ENCODE measurements at regions not wholly inside any gene's neighbourhood (a gene's known extent, or its start where the extent isn't known, plus 50 kb on each side); places are given as distances from the start of the nearest gene placed in this dataset.

- Histone ChIP-seq H3K36me3 (ENCODE audit: insufficient read depth, insufficient read length, low read length) (no peaks in the 10 kb centered on the region), H3K4me3 (ENCODE audit: insufficient read length, low read depth) (no peak overlapping the region), H3K4me1 (ENCODE audit: insufficient read depth, insufficient read length) (no peaks in the 10 kb centered on the region), H3K9ac (ENCODE audit: insufficient read length, low read depth) (no peak overlapping the region), H3K9me3 (ENCODE audit: insufficient read depth, low read length) (no peaks in the 10 kb centered on the region; the same call in 1 of the 2 replicates), H3K27me3 (ENCODE audit: insufficient read depth, insufficient read length) (no peaks in the 10 kb centered on the region)
- TF ChIP-seq ZNF274 (IDR thresholded peaks at IDR 0.05; ENCODE audit: low read depth, low read length) (no peak), SUZ12 (IDR thresholded peaks at IDR 0.05; ENCODE audit: extremely low read depth, insufficient read depth, insufficient read length) (no peak), YY1 (IDR thresholded peaks at IDR 0.05; ENCODE audit: insufficient read depth, insufficient read length) (no peak)
- DNase-seq (ENCODE audit: low read depth, low spot score) = no peak
Observed at GRCh38 chr13:64377606-64378005, 2852.5 kb downstream of the PCDH9 start.

- no peak for DNase-seq (ENCODE audit: low read depth, low spot score)
- Histone ChIP-seq H3K4me3 (ENCODE audit: insufficient read length, low read depth) (no peak overlapping the region), H3K4me1 (ENCODE audit: insufficient read depth, insufficient read length) (no peaks in the 10 kb centered on the region), H3K36me3 (ENCODE audit: insufficient read depth, insufficient read length, low read length) (no peaks in the 10 kb centered on the region), H3K27me3 (ENCODE audit: insufficient read depth, insufficient read length) (no peaks in the 10 kb centered on the region), H3K9ac (ENCODE audit: insufficient read length, low read depth) (no peak overlapping the region), H3K9me3 (ENCODE audit: insufficient read depth, low read length) (no peaks in the 10 kb centered on the region; the same call in 1 of the 2 replicates)
- no peak for TF ChIP-seq YY1 (IDR thresholded peaks at IDR 0.05; ENCODE audit: insufficient read depth, insufficient read length)
- TF ChIP-seq ZNF274 (IDR thresholded peaks at IDR 0.05; ENCODE audit: low read depth, low read length) = no peak
- no peak for TF ChIP-seq SUZ12 (IDR thresholded peaks at IDR 0.05; ENCODE audit: extremely low read depth, insufficient read depth, insufficient read length)
Observed at GRCh38 chr13:64371461-64371860, 2858.7 kb downstream of the PCDH9 start.

- H3K36me3 ChIP-seq (ENCODE audit: insufficient read depth, insufficient read length, low read length) = no peaks in the 10 kb centered on the region
- TF ChIP-seq YY1 (IDR thresholded peaks at IDR 0.05; ENCODE audit: insufficient read depth, insufficient read length) = no peak
- no peak for TF ChIP-seq SUZ12 (IDR thresholded peaks at IDR 0.05; ENCODE audit: extremely low read depth, insufficient read depth, insufficient read length)
- no peaks in the 10 kb centered on the region for H3K27me3 ChIP-seq (ENCODE audit: insufficient read depth, insufficient read length)
- H3K9ac ChIP-seq (ENCODE audit: insufficient read length, low read depth) = no peak overlapping the region
- H3K4me3 ChIP-seq (ENCODE audit: insufficient read length, low read depth) = no peak overlapping the region
- no peak for DNase-seq (ENCODE audit: low read depth, low spot score)
- H3K4me1 ChIP-seq (ENCODE audit: insufficient read depth, insufficient read length) = no peaks in the 10 kb centered on the region
- H3K9me3 ChIP-seq (ENCODE audit: insufficient read depth, low read length) = no peaks in the 10 kb centered on the region; the same call in 1 of the 2 replicates
Observed at GRCh38 chr13:64371045-64371444, 2859.1 kb downstream of the PCDH9 start.

- Histone ChIP-seq H3K4me1 (ENCODE audit: insufficient read depth, insufficient read length) (no peaks in the 10 kb centered on the region), H3K36me3 (ENCODE audit: insufficient read depth, insufficient read length, low read length) (no peaks in the 10 kb centered on the region), H3K27me3 (ENCODE audit: insufficient read depth, insufficient read length) (no peaks in the 10 kb centered on the region), H3K9me3 (ENCODE audit: insufficient read depth, low read length) (no peaks in the 10 kb centered on the region; the same call in 1 of the 2 replicates), H3K4me3 (ENCODE audit: insufficient read length, low read depth) (no peak overlapping the region), H3K9ac (ENCODE audit: insufficient read length, low read depth) (no peak overlapping the region)
- DNase-seq (ENCODE audit: low read depth, low spot score) = no peak
- no peak for TF ChIP-seq YY1 (IDR thresholded peaks at IDR 0.05; ENCODE audit: insufficient read depth, insufficient read length)
- no peak for TF ChIP-seq ZNF274 (IDR thresholded peaks at IDR 0.05; ENCODE audit: low read depth, low read length)
- TF ChIP-seq SUZ12 (IDR thresholded peaks at IDR 0.05; ENCODE audit: extremely low read depth, insufficient read depth, insufficient read length) = no peak
Observed at GRCh38 chr13:64369121-64369520, 2861.0 kb downstream of the PCDH9 start.

- no peaks in the 10 kb centered on the region for H3K36me3 ChIP-seq (ENCODE audit: insufficient read depth, insufficient read length, low read length)
- TF ChIP-seq ZNF274 (IDR thresholded peaks at IDR 0.05; ENCODE audit: low read depth, low read length) = no peak
- no peak for TF ChIP-seq SUZ12 (IDR thresholded peaks at IDR 0.05; ENCODE audit: extremely low read depth, insufficient read depth, insufficient read length)
- TF ChIP-seq YY1 (IDR thresholded peaks at IDR 0.05; ENCODE audit: insufficient read depth, insufficient read length) = no peak
- no peak for DNase-seq (ENCODE audit: low read depth, low spot score)
- no peaks in the 10 kb centered on the region for H3K27me3 ChIP-seq (ENCODE audit: insufficient read depth, insufficient read length)
- no peaks in the 10 kb centered on the region for H3K9me3 ChIP-seq (ENCODE audit: insufficient read depth, low read length)
- H3K4me3 ChIP-seq (ENCODE audit: insufficient read length, low read depth) = no peak overlapping the region
- no peak overlapping the region for H3K9ac ChIP-seq (ENCODE audit: insufficient read length, low read depth)
- no peaks in the 10 kb centered on the region for H3K4me1 ChIP-seq (ENCODE audit: insufficient read depth, insufficient read length)
Observed at GRCh38 chr13:64362564-64362963, 2867.6 kb downstream of the PCDH9 start.

- Histone ChIP-seq H3K9me3 (ENCODE audit: insufficient read depth, low read length) (no peaks in the 10 kb centered on the region), H3K4me1 (ENCODE audit: insufficient read depth, insufficient read length) (no peaks in the 10 kb centered on the region), H3K9ac (ENCODE audit: insufficient read length, low read depth) (no peak overlapping the region), H3K27me3 (ENCODE audit: insufficient read depth, insufficient read length) (no peaks in the 10 kb centered on the region), H3K36me3 (ENCODE audit: insufficient read depth, insufficient read length, low read length) (no peaks in the 10 kb centered on the region), H3K4me3 (ENCODE audit: insufficient read length, low read depth) (no peak overlapping the region)
- no peak for DNase-seq (ENCODE audit: low read depth, low spot score)
- TF ChIP-seq YY1 (IDR thresholded peaks at IDR 0.05; ENCODE audit: insufficient read depth, insufficient read length) = no peak
- TF ChIP-seq SUZ12 (IDR thresholded peaks at IDR 0.05; ENCODE audit: extremely low read depth, insufficient read depth, insufficient read length) = no peak
- TF ChIP-seq ZNF274 (IDR thresholded peaks at IDR 0.05; ENCODE audit: low read depth, low read length) = no peak
Observed at GRCh38 chr13:64347664-64348063, 2882.5 kb downstream of the PCDH9 start.

- H3K9me3 ChIP-seq (ENCODE audit: insufficient read depth, low read length) = no peaks in the 10 kb centered on the region
- no peaks in the 10 kb centered on the region for H3K27me3 ChIP-seq (ENCODE audit: insufficient read depth, insufficient read length)
- no peak for DNase-seq (ENCODE audit: low read depth, low spot score)
- no peak overlapping the region for H3K4me3 ChIP-seq (ENCODE audit: insufficient read length, low read depth)
- no peaks in the 10 kb centered on the region for H3K36me3 ChIP-seq (ENCODE audit: insufficient read depth, insufficient read length, low read length)
- no peak overlapping the region for H3K9ac ChIP-seq (ENCODE audit: insufficient read length, low read depth)
- TF ChIP-seq ZNF274 (IDR thresholded peaks at IDR 0.05; ENCODE audit: low read depth, low read length) (no peak), SUZ12 (IDR thresholded peaks at IDR 0.05; ENCODE audit: extremely low read depth, insufficient read depth, insufficient read length) (no peak), YY1 (IDR thresholded peaks at IDR 0.05; ENCODE audit: insufficient read depth, insufficient read length) (no peak)
- H3K4me1 ChIP-seq (ENCODE audit: insufficient read depth, insufficient read length) = no peaks in the 10 kb centered on the region
Observed at GRCh38 chr13:64339373-64340063, 2890.6 kb downstream of the PCDH9 start.
